HepG2 (cell line): ENCODE measurements at regions not wholly inside any gene's neighbourhood (a gene's known extent, or its start where the extent isn't known, plus 50 kb on each side); places are given as distances from the start of the nearest gene placed in this dataset.

Source experiments
- EZH2 ChIP-seq: conservative IDR thresholded peaks from 2 replicates; pipeline ENCODE4 v1.6.1; 2012; ENCODE audit warnings: mild to moderate bottlenecking, low read depth, low read length, moderate library complexity
- FOXA1 ChIP-seq, 2 experiments: fragments of 450-650 bp in 1 of 2; sonication (generic) in 1 of 2; formaldehyde crosslinking in 1 of 2; IDR thresholded peaks; 2 replicates each; pipeline versions ENCODE4 v1.4.0 to v1.6.1; 2016 to 2020; ENCODE audit warnings: missing genetic modification reagents in 1 of 2
- JUND ChIP-seq: sonication (generic); formaldehyde crosslinking; IDR thresholded peaks from 2 replicates; pipeline ENCODE4 v1.8.0; 2022; ENCODE audit warnings: mild to moderate bottlenecking, missing genetic modification reagents
- KDM3A ChIP-seq: IDR thresholded peaks from 2 replicates; pipeline ENCODE4 v1.6.1; 2018; ENCODE audit warnings: low read depth, missing compliant biosample characterization
- MYC ChIP-seq: sonication (generic); formaldehyde crosslinking; IDR thresholded peaks from 2 replicates; pipeline ENCODE4 v1.9.0; 2021; ENCODE audit warnings: missing genetic modification reagents, borderline replicate concordance
- PAF1 ChIP-seq: IDR thresholded peaks from 2 replicates; pipeline ENCODE4 v1.6.1; 2016; ENCODE audit warnings: missing genetic modification reagents, missing compliant biosample characterization
- REPIN1 ChIP-seq: sonication (generic); formaldehyde crosslinking; IDR thresholded peaks from 2 replicates; pipeline ENCODE4 v1.8.0; 2022; ENCODE audit warnings: missing genetic modification reagents, low read depth, mild to moderate bottlenecking, borderline replicate concordance
- SMAD9 ChIP-seq: sonication (generic); formaldehyde crosslinking; IDR thresholded peaks from 2 replicates; pipeline ENCODE4 v1.5.1; 2020; ENCODE audit warnings: mild to moderate bottlenecking, missing genetic modification reagents
- SUZ12 ChIP-seq: fragments of 150-350 bp; IDR thresholded peaks from 2 replicates; pipeline ENCODE4 v1.6.1; 2014; ENCODE audit warnings: low read depth, low read length
- TF ChIP-seq, protein P1 (sequence below): sonication (generic); formaldehyde crosslinking; IDR thresholded peaks from 2 replicates; pipeline ENCODE4 v1.5.0; 2020; ENCODE audit warnings: mild to moderate bottlenecking, missing genetic modification reagents, moderate library complexity
- TF ChIP-seq, protein P2 (sequence below), 2 experiments: IDR thresholded peaks; 2 replicates each; pipeline ENCODE4 v1.6.1; 2011 to 2012; ENCODE audit warnings: low read length in 2 of 2, borderline replicate concordance in 1 of 2, low read depth in 1 of 2, mild to moderate bottlenecking in 1 of 2, moderate library complexity in 1 of 2
- TF ChIP-seq, protein P3 (sequence below): sonication (generic); formaldehyde crosslinking; IDR thresholded peaks from 2 replicates; pipeline ENCODE4 v1.4.0; 2020; ENCODE audit warnings: missing genetic modification reagents, mild to moderate bottlenecking, borderline replicate concordance

DNA sequence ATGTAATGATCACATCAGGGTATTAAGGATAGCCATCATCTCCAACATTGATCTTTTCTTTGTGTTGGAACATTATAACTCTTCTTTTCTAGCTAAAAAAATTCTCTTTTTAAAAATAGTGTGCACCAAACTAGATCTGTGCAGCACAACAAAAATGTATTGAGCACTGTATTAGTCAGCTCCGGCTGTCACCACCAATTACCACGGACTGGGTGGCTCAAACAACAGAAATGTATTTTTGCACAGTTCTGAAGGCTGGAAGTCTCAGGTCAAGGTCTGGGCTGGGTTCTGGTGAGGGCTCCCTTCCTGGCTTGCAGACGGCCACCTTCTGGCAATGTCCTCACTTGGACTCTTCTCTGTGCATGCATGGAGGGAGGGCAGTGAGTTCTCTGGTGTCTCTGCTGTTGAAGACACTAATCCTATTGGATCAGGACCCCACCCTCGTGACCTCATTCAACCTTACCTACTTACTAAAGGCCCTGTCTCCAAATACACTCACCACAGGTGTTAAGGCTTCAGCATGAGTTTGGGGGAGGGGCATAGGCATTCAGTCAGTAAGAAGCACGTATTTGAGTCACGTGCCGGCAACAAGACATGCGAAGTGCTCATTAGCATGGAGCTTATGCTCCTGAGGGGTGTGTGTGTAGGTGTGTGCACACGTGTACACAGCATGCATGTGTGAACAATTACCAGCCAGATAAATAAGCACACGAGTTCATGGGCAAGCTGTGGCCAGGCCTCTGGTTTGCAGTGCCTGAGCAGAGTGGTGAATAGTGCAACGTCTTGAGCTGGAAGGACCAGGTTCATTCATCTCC, 89.4 kb upstream of the SH3PXD2B start:
- TF ChIP-seq, protein P1, sequence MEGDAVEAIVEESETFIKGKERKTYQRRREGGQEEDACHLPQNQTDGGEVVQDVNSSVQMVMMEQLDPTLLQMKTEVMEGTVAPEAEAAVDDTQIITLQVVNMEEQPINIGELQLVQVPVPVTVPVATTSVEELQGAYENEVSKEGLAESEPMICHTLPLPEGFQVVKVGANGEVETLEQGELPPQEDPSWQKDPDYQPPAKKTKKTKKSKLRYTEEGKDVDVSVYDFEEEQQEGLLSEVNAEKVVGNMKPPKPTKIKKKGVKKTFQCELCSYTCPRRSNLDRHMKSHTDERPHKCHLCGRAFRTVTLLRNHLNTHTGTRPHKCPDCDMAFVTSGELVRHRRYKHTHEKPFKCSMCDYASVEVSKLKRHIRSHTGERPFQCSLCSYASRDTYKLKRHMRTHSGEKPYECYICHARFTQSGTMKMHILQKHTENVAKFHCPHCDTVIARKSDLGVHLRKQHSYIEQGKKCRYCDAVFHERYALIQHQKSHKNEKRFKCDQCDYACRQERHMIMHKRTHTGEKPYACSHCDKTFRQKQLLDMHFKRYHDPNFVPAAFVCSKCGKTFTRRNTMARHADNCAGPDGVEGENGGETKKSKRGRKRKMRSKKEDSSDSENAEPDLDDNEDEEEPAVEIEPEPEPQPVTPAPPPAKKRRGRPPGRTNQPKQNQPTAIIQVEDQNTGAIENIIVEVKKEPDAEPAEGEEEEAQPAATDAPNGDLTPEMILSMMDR = no peak
- TF ChIP-seq EZH2 (no peak), SMAD9 (CRISPR knock-in tag) (no peak), SUZ12 (no peak), KDM3A (no peak), FOXA1 (IDR thresholded peaks at IDR 0.05) (no peak), FOXA1 (CRISPR knock-in tag; IDR thresholded peaks at IDR 0.05) (no peak), REPIN1 (no peak), JUND (no peak), PAF1 (CRISPR knock-in tag) (no peak), MYC (CRISPR knock-in tag) (no peak)
- TF ChIP-seq, protein P2, sequence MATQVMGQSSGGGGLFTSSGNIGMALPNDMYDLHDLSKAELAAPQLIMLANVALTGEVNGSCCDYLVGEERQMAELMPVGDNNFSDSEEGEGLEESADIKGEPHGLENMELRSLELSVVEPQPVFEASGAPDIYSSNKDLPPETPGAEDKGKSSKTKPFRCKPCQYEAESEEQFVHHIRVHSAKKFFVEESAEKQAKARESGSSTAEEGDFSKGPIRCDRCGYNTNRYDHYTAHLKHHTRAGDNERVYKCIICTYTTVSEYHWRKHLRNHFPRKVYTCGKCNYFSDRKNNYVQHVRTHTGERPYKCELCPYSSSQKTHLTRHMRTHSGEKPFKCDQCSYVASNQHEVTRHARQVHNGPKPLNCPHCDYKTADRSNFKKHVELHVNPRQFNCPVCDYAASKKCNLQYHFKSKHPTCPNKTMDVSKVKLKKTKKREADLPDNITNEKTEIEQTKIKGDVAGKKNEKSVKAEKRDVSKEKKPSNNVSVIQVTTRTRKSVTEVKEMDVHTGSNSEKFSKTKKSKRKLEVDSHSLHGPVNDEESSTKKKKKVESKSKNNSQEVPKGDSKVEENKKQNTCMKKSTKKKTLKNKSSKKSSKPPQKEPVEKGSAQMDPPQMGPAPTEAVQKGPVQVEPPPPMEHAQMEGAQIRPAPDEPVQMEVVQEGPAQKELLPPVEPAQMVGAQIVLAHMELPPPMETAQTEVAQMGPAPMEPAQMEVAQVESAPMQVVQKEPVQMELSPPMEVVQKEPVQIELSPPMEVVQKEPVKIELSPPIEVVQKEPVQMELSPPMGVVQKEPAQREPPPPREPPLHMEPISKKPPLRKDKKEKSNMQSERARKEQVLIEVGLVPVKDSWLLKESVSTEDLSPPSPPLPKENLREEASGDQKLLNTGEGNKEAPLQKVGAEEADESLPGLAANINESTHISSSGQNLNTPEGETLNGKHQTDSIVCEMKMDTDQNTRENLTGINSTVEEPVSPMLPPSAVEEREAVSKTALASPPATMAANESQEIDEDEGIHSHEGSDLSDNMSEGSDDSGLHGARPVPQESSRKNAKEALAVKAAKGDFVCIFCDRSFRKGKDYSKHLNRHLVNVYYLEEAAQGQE (IDR thresholded peaks at IDR 0.05; ENCODE audit: borderline replicate concordance in 1 of 2, low read depth in 1 of 2, low read length in 2 of 2) = no peak
- TF ChIP-seq, protein P3, sequence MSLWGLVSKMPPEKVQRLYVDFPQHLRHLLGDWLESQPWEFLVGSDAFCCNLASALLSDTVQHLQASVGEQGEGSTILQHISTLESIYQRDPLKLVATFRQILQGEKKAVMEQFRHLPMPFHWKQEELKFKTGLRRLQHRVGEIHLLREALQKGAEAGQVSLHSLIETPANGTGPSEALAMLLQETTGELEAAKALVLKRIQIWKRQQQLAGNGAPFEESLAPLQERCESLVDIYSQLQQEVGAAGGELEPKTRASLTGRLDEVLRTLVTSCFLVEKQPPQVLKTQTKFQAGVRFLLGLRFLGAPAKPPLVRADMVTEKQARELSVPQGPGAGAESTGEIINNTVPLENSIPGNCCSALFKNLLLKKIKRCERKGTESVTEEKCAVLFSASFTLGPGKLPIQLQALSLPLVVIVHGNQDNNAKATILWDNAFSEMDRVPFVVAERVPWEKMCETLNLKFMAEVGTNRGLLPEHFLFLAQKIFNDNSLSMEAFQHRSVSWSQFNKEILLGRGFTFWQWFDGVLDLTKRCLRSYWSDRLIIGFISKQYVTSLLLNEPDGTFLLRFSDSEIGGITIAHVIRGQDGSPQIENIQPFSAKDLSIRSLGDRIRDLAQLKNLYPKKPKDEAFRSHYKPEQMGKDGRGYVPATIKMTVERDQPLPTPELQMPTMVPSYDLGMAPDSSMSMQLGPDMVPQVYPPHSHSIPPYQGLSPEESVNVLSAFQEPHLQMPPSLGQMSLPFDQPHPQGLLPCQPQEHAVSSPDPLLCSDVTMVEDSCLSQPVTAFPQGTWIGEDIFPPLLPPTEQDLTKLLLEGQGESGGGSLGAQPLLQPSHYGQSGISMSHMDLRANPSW (CRISPR knock-in tag) = no peak
